Caco-2 (cell line): ENCODE measurements at regions not wholly inside any gene's neighbourhood (a gene's known extent, or its start where the extent isn't known, plus 50 kb on each side); places are given as distances from the start of the nearest gene placed in this dataset.

Source experiments
- BruUV-seq: library from RNA; stranded (reverse); fragments of 400-500 nt; replicated peaks from 2 replicates; lab custom pipeline; 2021; lab: Mats Ljungman, UMichigan
- CTCF ChIA-PET: fragments of 300-600 bp; sonication (Branson Sonifier 250); formaldehyde crosslinking; loops from one replicate; lab custom pipeline; 2022; ENCODE audit warnings: antibody characterized with exemption; lab: Charles Lee
- POLR2A ChIA-PET: fragments of 300-600 bp; sonication (Branson Sonifier 250); formaldehyde crosslinking; loops from one replicate; lab custom pipeline; 2022; ENCODE audit warnings: antibody characterized with exemption; lab: Charles Lee
- DNase-seq, 2 experiments: peaks; one replicate each; pipeline versions ENCODE4 v3.0.0 to v3.0.0-alpha.2; 2020 to 2022
- H3K27me3 ChIP-seq: replicated peaks from 2 replicates; pipeline ENCODE4 v1.6.0; 2011; ENCODE audit warnings: low read length; ENCODE audit not compliant: control insufficient read depth, insufficient read depth
- H3K36me3 ChIP-seq: 2 replicates; pipeline ENCODE4 v1.5.1; 2011; ENCODE audit warnings: low read length; ENCODE audit not compliant: control insufficient read depth, insufficient read depth
- H3K4me1 ChIP-seq: fragments of 250-450 bp; sonication (Bioruptor Pico); 2 replicates; pipeline ENCODE4 v1.5.1; 2020; ENCODE audit warnings: mild to moderate bottlenecking
- H3K4me3 ChIP-seq: 2 replicates; pipeline ENCODE4 v1.5.1; 2011; ENCODE audit warnings: low read depth, mild to moderate bottlenecking, control low read depth, low read length
- H3K9me3 ChIP-seq: fragments of 250-450 bp; sonication (Bioruptor Pico); 2 replicates; pipeline ENCODE4 v1.5.1; 2020; ENCODE audit warnings: mild to moderate bottlenecking, moderate library complexity
- H3K27ac Mint-ChIP-seq: one replicate; pipeline ENCODE4 v1.8.0; 2022; ENCODE audit warnings: mixed read lengths; ENCODE audit not compliant: unreplicated experiment
- H3K27me3 Mint-ChIP-seq: one replicate; pipeline ENCODE4 v1.8.0; 2022; ENCODE audit warnings: mixed read lengths; ENCODE audit not compliant: insufficient read depth, unreplicated experiment
- H3K36me3 Mint-ChIP-seq: one replicate; pipeline ENCODE4 v1.8.0; 2022; ENCODE audit warnings: mild to moderate bottlenecking, mixed read lengths; ENCODE audit not compliant: insufficient read depth, unreplicated experiment
- H3K4me1 Mint-ChIP-seq: one replicate; pipeline ENCODE4 v1.8.0; 2022; ENCODE audit warnings: low read depth, mixed read lengths; ENCODE audit not compliant: unreplicated experiment
- H3K4me3 Mint-ChIP-seq: one replicate; pipeline ENCODE4 v1.8.0; 2022; ENCODE audit warnings: mild to moderate bottlenecking, moderate library complexity, mixed read lengths; ENCODE audit not compliant: unreplicated experiment
- H3K9me3 Mint-ChIP-seq: one replicate; pipeline ENCODE4 v1.8.0; 2022; ENCODE audit warnings: mixed read lengths; ENCODE audit not compliant: unreplicated experiment
- intact Hi-C: fragments of 100-400 bp; cut with micrococcal nuclease; formaldehyde crosslinking; loops from one replicate; pipeline ENCODE4 v1.10.0; 2022; ENCODE audit not compliant: unreplicated experiment
- TF ChIP-seq, protein P1 (sequence below), 2 experiments: fragments of 200-600 bp in 1 of 2; IDR thresholded peaks; 1 replicate in 1 of 2; 2 replicates in 1 of 2; pipeline versions ENCODE4 v1.5.1 to v1.8.0; 2011 to 2022; ENCODE audit warnings: antibody characterized with exemption in 1 of 2, control low read depth in 1 of 2, inconsistent platforms in 1 of 2, low read depth in 1 of 2, low read length in 1 of 2, mild to moderate bottlenecking in 1 of 2, moderate library complexity in 1 of 2; ENCODE audit not compliant: insufficient read depth in 1 of 2, severe bottlenecking in 1 of 2, unreplicated experiment in 1 of 2

DNA sequence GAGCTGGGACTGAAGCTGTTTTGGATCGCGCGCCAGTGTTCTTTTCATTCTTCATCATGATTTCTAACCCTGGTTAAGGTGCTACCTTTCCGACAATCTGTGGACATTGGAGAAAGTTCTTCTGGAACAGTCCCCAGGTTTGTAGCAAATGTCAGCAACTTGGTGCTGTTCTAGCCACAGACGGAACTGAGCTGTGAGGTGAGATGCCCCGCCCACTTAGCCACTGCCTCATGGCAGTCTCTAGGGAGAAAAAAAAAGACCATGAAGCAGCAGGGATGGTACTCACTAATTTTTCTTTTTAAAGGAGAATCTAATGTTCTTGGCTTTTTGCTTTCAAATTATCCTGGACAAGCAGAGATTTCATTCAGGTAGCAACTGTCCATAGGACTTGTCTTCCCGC is 72.1 kb upstream of the STK32A start:
- no peak overlapping the region for H3K4me3 Mint-ChIP-seq
- DNase-seq: no peak
- no peaks in the 10 kb centered on the region for H3K27me3 Mint-ChIP-seq
- TF ChIP-seq, protein P1, sequence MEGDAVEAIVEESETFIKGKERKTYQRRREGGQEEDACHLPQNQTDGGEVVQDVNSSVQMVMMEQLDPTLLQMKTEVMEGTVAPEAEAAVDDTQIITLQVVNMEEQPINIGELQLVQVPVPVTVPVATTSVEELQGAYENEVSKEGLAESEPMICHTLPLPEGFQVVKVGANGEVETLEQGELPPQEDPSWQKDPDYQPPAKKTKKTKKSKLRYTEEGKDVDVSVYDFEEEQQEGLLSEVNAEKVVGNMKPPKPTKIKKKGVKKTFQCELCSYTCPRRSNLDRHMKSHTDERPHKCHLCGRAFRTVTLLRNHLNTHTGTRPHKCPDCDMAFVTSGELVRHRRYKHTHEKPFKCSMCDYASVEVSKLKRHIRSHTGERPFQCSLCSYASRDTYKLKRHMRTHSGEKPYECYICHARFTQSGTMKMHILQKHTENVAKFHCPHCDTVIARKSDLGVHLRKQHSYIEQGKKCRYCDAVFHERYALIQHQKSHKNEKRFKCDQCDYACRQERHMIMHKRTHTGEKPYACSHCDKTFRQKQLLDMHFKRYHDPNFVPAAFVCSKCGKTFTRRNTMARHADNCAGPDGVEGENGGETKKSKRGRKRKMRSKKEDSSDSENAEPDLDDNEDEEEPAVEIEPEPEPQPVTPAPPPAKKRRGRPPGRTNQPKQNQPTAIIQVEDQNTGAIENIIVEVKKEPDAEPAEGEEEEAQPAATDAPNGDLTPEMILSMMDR (IDR thresholded peaks at IDR 0.05; ENCODE audit: insufficient read depth in 1 of 2, low read depth in 1 of 2, low read length in 1 of 2, severe bottlenecking in 1 of 2, unreplicated experiment in 1 of 2): no peak
- ChIA-PET POLR2A (no interaction called here), CTCF (no interaction called here)
- peaks cover 8% of the 10 kb centered on the region for H3K36me3 Mint-ChIP-seq
- H3K4me3 ChIP-seq: no peak overlapping the region
- peaks cover 11% of the 10 kb centered on the region for H3K4me1 Mint-ChIP-seq
- no peaks in the 10 kb centered on the region for H3K9me3 ChIP-seq
- H3K27ac Mint-ChIP-seq: no peak overlapping the region
- H3K27me3 ChIP-seq: no peaks in the 10 kb centered on the region
- H3K36me3 ChIP-seq: no peaks in the 10 kb centered on the region
- intact Hi-C loops: no loop called here
- BruUV-seq: no TSS peak
- H3K4me1 ChIP-seq: peaks cover 18% of the 10 kb centered on the region
- H3K9me3 Mint-ChIP-seq: peaks cover 17% of the 10 kb centered on the region

DNA sequence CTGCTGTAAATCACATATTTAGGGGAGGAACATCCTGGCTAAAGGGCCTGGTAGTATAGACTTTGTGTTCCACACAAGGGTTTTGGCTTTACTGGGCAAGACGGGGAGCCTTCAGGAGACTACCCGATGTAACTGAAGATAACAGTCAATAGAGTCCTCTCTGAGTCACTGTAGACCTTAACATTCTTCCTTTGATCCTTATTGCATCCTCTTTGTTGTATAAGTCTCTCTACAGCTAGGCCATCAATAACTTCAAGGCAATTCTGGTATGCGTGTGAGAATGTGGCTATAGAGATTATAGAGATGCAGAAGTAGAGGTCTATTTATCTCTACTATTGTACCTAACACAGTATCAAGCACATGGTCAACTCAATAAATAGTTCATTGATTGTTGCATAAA is 67.3 kb upstream of the STK32A start:
- H3K27ac Mint-ChIP-seq: peak overlapping the region; percentile 97
- intact Hi-C loops: loop anchor here (1.0 to 5.0 kb wide), 6 partner anchors 8 to 265 kb away; no protein-coding TSS in a partner anchor
- CTCF ChIA-PET: interaction anchor here (3.5 kb wide), 1 partner anchor 21 kb away, joined by 18 read pairs; no protein-coding TSS in a partner anchor
- H3K4me3 Mint-ChIP-seq: no peak overlapping the region
- Histone ChIP-seq H3K36me3 (no peaks in the 10 kb centered on the region), H3K27me3 (no peaks in the 10 kb centered on the region), H3K4me3 (no peak overlapping the region), H3K9me3 (no peaks in the 10 kb centered on the region), H3K4me1 (peaks cover 52% of the 10 kb centered on the region)
- DNase-seq: peak; percentile 84 to 87
- TF ChIP-seq, protein P1 (IDR thresholded peaks at IDR 0.05; ENCODE audit: insufficient read depth in 1 of 2, low read depth in 1 of 2, low read length in 1 of 2, severe bottlenecking in 1 of 2, unreplicated experiment in 1 of 2): no peak
- BruUV-seq: no TSS peak
- peaks cover 43% of the 10 kb centered on the region for H3K4me1 Mint-ChIP-seq
- peaks cover 25% of the 10 kb centered on the region for H3K36me3 Mint-ChIP-seq
- POLR2A ChIA-PET: interaction anchor here (0.6 kb wide), 1 partner anchor 297 kb away, joined by 3 read pairs; no protein-coding TSS in a partner anchor
- H3K27me3 Mint-ChIP-seq: no peaks in the 10 kb centered on the region
- peaks cover 10% of the 10 kb centered on the region for H3K9me3 Mint-ChIP-seq

DNA sequence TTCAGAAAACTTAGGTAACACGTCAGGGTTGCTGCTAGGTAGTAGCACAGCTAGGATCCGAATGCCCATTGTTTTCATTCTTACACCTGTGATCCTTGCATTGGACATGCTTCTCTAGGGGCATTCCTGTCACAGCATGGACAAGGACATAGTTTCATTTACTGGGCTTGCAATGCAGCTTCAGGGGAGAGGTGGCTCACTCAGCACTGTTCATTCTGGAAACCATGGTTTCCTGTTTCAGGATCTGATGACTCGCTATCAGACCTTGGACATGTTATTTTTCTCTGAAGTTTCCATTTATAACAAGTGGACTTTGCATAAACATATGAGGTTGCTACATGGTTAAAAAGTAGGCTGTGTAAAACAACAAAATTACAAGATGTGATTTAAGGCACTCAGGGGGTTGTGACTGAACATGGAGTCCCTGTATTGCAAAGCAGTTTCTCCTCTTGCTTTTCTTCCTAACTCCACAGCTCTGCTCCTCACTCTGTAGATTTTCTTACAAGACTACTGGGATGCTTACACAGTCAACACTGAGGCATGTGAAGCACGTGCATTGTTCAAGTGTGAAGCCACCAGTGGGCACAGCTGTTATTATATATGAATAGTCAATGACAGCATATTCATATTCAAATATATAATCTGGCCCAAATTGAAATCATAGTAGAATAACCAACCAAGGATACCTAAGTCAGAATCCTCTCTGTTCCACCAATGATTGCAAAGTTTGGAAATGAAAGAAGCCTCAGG is 66.1 kb upstream of the STK32A start:
- POLR2A ChIA-PET: no interaction called here
- Histone ChIP-seq H3K4me1 (peaks cover 63% of the 10 kb centered on the region), H3K9me3 (no peaks in the 10 kb centered on the region), H3K36me3 (no peaks in the 10 kb centered on the region), H3K27me3 (no peaks in the 10 kb centered on the region), H3K4me3 (no peak overlapping the region)
- H3K4me1 Mint-ChIP-seq: peaks cover 55% of the 10 kb centered on the region
- peaks cover 25% of the 10 kb centered on the region for H3K36me3 Mint-ChIP-seq
- no TSS peak for BruUV-seq
- H3K27me3 Mint-ChIP-seq: no peaks in the 10 kb centered on the region
- TF ChIP-seq, protein P1 (IDR thresholded peaks at IDR 0.05; ENCODE audit: insufficient read depth in 1 of 2, low read depth in 1 of 2, low read length in 1 of 2, severe bottlenecking in 1 of 2, unreplicated experiment in 1 of 2): no peak
- intact Hi-C loops: loop anchor here (5.0 kb wide), 2 partner anchors 126 to 264 kb away; no protein-coding TSS in a partner anchor
- peaks cover 8% of the 10 kb centered on the region for H3K9me3 Mint-ChIP-seq
- CTCF ChIA-PET: interaction anchor here (3.5 kb wide), 1 partner anchor 20 kb away, joined by 18 read pairs; no protein-coding TSS in a partner anchor
- peak overlapping the region; percentile 97 for H3K27ac Mint-ChIP-seq
- H3K4me3 Mint-ChIP-seq: peak overlapping the region; percentile 18
- no peak for DNase-seq
